Activated naive CD4-positive, alpha-beta T cell (primary cell): ENCODE measurements at regions not wholly inside any gene's neighbourhood (a gene's known extent, or its start where the extent isn't known, plus 50 kb on each side); places are given as distances from the start of the nearest gene placed in this dataset.

ENCODE experiments used
- DNase-seq, 4 experiments: peaks; one replicate each; lab custom pipeline; 2025; lab: John Stamatoyannopoulos, UW

- no peak for DNase-seq
These were observed 277.6 kb upstream of the NWD2 start for GRCh38 chr4:36966756-36967460.

GRCh38 chr4:36979533-36979932 lies 265.0 kb upstream of the NWD2 start:
- no peak for DNase-seq

- no peak for DNase-seq
These were observed 254.2 kb upstream of the NWD2 start for GRCh38 chr4:36990128-36990872.

GRCh38 chr4:36997727-36998126 lies 246.8 kb upstream of the NWD2 start:
- DNase-seq: no peak

GRCh38 chr4:37000281-37000680 lies 244.3 kb upstream of the NWD2 start:
- DNase-seq: no peak

- no peak for DNase-seq
These were observed 242.7 kb upstream of the NWD2 start for GRCh38 chr4:37001688-37002436.

GRCh38 chr4:37002625-37003024 lies 241.9 kb upstream of the NWD2 start:
- no peak for DNase-seq

- DNase-seq: no peak
These were observed 236.3 kb upstream of the NWD2 start for GRCh38 chr4:37008199-37008598.

- DNase-seq: no peak
These were observed 230.0 kb upstream of the NWD2 start for GRCh38 chr4:37014584-37014983.

GRCh38 chr4:37015391-37015790 lies 229.2 kb upstream of the NWD2 start:
- no peak for DNase-seq

GRCh38 chr4:37023504-37023903 lies 221.0 kb upstream of the NWD2 start:
- no peak for DNase-seq

- no peak for DNase-seq
These were observed 220.5 kb upstream of the NWD2 start for GRCh38 chr4:37023996-37024395.

GRCh38 chr4:37040816-37041215 lies 203.7 kb upstream of the NWD2 start:
- DNase-seq: no peak

GRCh38 chr4:37043342-37043741 lies 201.2 kb upstream of the NWD2 start:
- DNase-seq: no peak

- DNase-seq: no peak
These were observed 193.4 kb upstream of the NWD2 start for GRCh38 chr4:37051111-37051510.

- no peak for DNase-seq
These were observed 192.7 kb upstream of the NWD2 start for GRCh38 chr4:37051866-37052265.

- DNase-seq: no peak
These were observed 189.9 kb upstream of the NWD2 start for GRCh38 chr4:37054531-37055077.

GRCh38 chr4:37058826-37059225 lies 185.7 kb upstream of the NWD2 start:
- no peak for DNase-seq

GRCh38 chr4:37066159-37066558 lies 178.4 kb upstream of the NWD2 start:
- DNase-seq: no peak

- DNase-seq: no peak
These were observed 176.0 kb upstream of the NWD2 start for GRCh38 chr4:37068580-37068979.

GRCh38 chr4:37070041-37070440 lies 174.5 kb upstream of the NWD2 start:
- DNase-seq: no peak

GRCh38 chr4:37071576-37071975 lies 173.0 kb upstream of the NWD2 start:
- no peak for DNase-seq
